SK-N-SH (cell line): ENCODE measurements at regions not wholly inside any gene's neighbourhood (a gene's known extent, or its start where the extent isn't known, plus 50 kb on each side); places are given as distances from the start of the nearest gene placed in this dataset.

Source experiments
- CTCF ChIA-PET: fragments of 300-600, 350-600 bp; formaldehyde crosslinking; extraction: SDS; loops from one replicate; lab custom pipeline; 2021; lab: Yijun Ruan, JAX
- POLR2A ChIA-PET: fragments of 350-600 bp; sonication (Branson Sonifier 250); formaldehyde crosslinking; extraction: SDS; loops from one replicate; lab custom pipeline; 2020; ENCODE audit warnings: antibody characterized with exemption, inconsistent platforms; lab: Yijun Ruan, JAX
- DNase-seq: peaks from one replicate; pipeline ENCODE4 v3.0.0; 2012
- H2AFZ ChIP-seq: fragments of 200-600 bp; sonication (generic); 2 replicates; pipeline ENCODE4 v1.8.1; 2016; ENCODE audit warnings: antibody characterized with exemption, mild to moderate bottlenecking, low read depth
- H3F3A ChIP-seq: fragments of 200-600 bp; sonication (generic); replicated peaks from 2 replicates; pipeline ENCODE3; 2016; ENCODE audit warnings: antibody characterized with exemption, mild to moderate bottlenecking; ENCODE audit not compliant: insufficient read depth
- H3K27ac ChIP-seq, 2 experiments: fragments of 200-500 bp in 1 of 2; fragments of 200-600 bp in 1 of 2; sonication (Bioruptor generic) in 1 of 2; sonication (generic), shearing (Covaris generic) in 1 of 2; 2 replicates each; pipeline versions ENCODE4 v1.5.1 to v1.6.1; 2014 to 2016; ENCODE audit warnings: low read depth in 2 of 2, inconsistent platforms in 1 of 2, low read length in 1 of 2, mild to moderate bottlenecking in 1 of 2, mixed read lengths in 1 of 2
- H3K27me3 ChIP-seq: fragments of 200-600 bp; sonication (generic), shearing (Covaris generic); 2 replicates; pipeline ENCODE4 v1.6.1; 2016; ENCODE audit warnings: mixed run types; ENCODE audit not compliant: insufficient read depth
- H3K36me3 ChIP-seq, 2 experiments: fragments of 200-500 bp in 1 of 2; fragments of 200-600 bp in 1 of 2; sonication (Bioruptor generic) in 1 of 2; sonication (generic) in 1 of 2; replicated peaks in 1 of 2; 2 replicates each; pipeline versions ENCODE3 to v1.5.1; 2014 to 2016; ENCODE audit warnings: low read length in 1 of 2, mild to moderate bottlenecking in 1 of 2; ENCODE audit not compliant: insufficient read depth in 2 of 2, control insufficient read depth in 1 of 2
- H3K4me1 ChIP-seq, 2 experiments: fragments of 200-500 bp in 1 of 2; fragments of 200-600 bp in 1 of 2; sonication (Bioruptor generic) in 1 of 2; sonication (generic), shearing (Covaris generic) in 1 of 2; 2 replicates each; pipeline versions ENCODE4 v1.5.1 to v1.6.1; 2014 to 2016; ENCODE audit warnings: low read depth in 1 of 2, low read length in 1 of 2, mixed run types in 1 of 2; ENCODE audit not compliant: insufficient read depth in 2 of 2, control insufficient read depth in 1 of 2
- H3K4me2 ChIP-seq: fragments of 200-600 bp; sonication (generic), shearing (Covaris generic); 2 replicates; pipeline ENCODE4 v1.6.1; 2017; ENCODE audit warnings: mixed run types
- H3K4me3 ChIP-seq, 2 experiments: fragments of 200-500 bp in 1 of 2; fragments of 200-600 bp in 1 of 2; sonication (Bioruptor generic) in 1 of 2; sonication (generic), shearing (Covaris generic) in 1 of 2; 2 replicates each; pipeline versions ENCODE4 v1.5.1 to v1.8.1; 2014 to 2016; ENCODE audit warnings: low read depth in 2 of 2, inconsistent platforms in 1 of 2, low read length in 1 of 2, mild to moderate bottlenecking in 1 of 2, mixed read lengths in 1 of 2, moderate library complexity in 1 of 2
- H3K79me2 ChIP-seq: fragments of 200-600 bp; sonication (generic); 2 replicates; pipeline ENCODE4 v1.8.1; 2017; ENCODE audit warnings: mild to moderate bottlenecking; ENCODE audit not compliant: insufficient read depth
- H3K9ac ChIP-seq: fragments of 200-600 bp; sonication (generic); 2 replicates; pipeline ENCODE4 v1.6.1; 2017; ENCODE audit warnings: mixed run types
- H3K9me2 ChIP-seq: fragments of 200-600 bp; sonication (generic); 2 replicates; pipeline ENCODE4 v1.6.1; 2017; ENCODE audit warnings: mixed run types
- H3K9me3 ChIP-seq: fragments of 200-600 bp; sonication (generic); 2 replicates; pipeline ENCODE4 v1.6.1; 2017; ENCODE audit warnings: mixed run types, mild to moderate bottlenecking, moderate library complexity
- H4K20me1 ChIP-seq: fragments of 200-600 bp; sonication (generic); 2 replicates; pipeline ENCODE4 v1.6.1; 2017; ENCODE audit warnings: mild to moderate bottlenecking, mixed run types; ENCODE audit not compliant: insufficient read depth
- CHD2 ChIP-seq: fragments of 150-350 bp; IDR thresholded peaks from 2 replicates; pipeline ENCODE4 v1.6.1; 2018; ENCODE audit warnings: low read length; ENCODE audit not compliant: partially characterized antibody
- EP300 ChIP-seq, 2 experiments: IDR thresholded peaks; 2 replicates each; pipeline versions ENCODE4 v1.4.0 to v1.6.1; 2012; ENCODE audit warnings: borderline replicate concordance in 1 of 2, low read depth in 1 of 2, low read length in 1 of 2
- FOSL2 ChIP-seq: IDR thresholded peaks from 2 replicates; pipeline ENCODE4 v1.4.0; 2012; ENCODE audit warnings: low read depth, mild to moderate bottlenecking, moderate library complexity, borderline replicate concordance
- FOXJ3 ChIP-seq: sonication (generic); formaldehyde crosslinking; IDR thresholded peaks from 2 replicates; pipeline ENCODE4 v1.5.1; 2020; ENCODE audit warnings: mild to moderate bottlenecking, missing genetic modification reagents
- GABPA ChIP-seq: IDR thresholded peaks from 2 replicates; pipeline ENCODE4 v1.4.0; 2012; ENCODE audit warnings: low read depth, mild to moderate bottlenecking
- GATA2 ChIP-seq: sonication (generic); formaldehyde crosslinking; IDR thresholded peaks from 2 replicates; pipeline ENCODE4 v1.5.0; 2020; ENCODE audit warnings: mild to moderate bottlenecking, missing genetic modification reagents
- MEF2A ChIP-seq: IDR thresholded peaks from 2 replicates; pipeline ENCODE4 v1.4.0; 2012; ENCODE audit warnings: low read depth, borderline replicate concordance
- MXI1 ChIP-seq: IDR thresholded peaks from 2 replicates; pipeline ENCODE4 v1.6.1; 2012; ENCODE audit warnings: mild to moderate bottlenecking, low read depth, low read length, improper control_type of control experiment
- NFIC ChIP-seq: IDR thresholded peaks from 2 replicates; pipeline ENCODE4 v1.4.0; 2012; ENCODE audit warnings: borderline replicate concordance
- POLR2AphosphoS5 ChIP-seq: IDR thresholded peaks from 2 replicates; pipeline ENCODE4 v1.6.1; 2012; ENCODE audit warnings: low read depth, low read length
- RXRA ChIP-seq: IDR thresholded peaks from 2 replicates; pipeline ENCODE4 v1.4.0; 2012; ENCODE audit warnings: low read depth, mild to moderate bottlenecking, borderline replicate concordance
- TAF1 ChIP-seq: IDR thresholded peaks from 2 replicates; pipeline ENCODE4 v1.6.1; 2012; ENCODE audit warnings: low read depth, mild to moderate bottlenecking, low read length, moderate library complexity, borderline replicate concordance
- TCF12 ChIP-seq: IDR thresholded peaks from 2 replicates; pipeline ENCODE4 v1.4.0; 2012
- YY1 ChIP-seq: IDR thresholded peaks from 2 replicates; pipeline ENCODE4 v1.4.0; 2012; ENCODE audit warnings: low read depth, mild to moderate bottlenecking
- whole genome bisulfite sequencing: methylation state at CpG from one replicate; pipeline ENCODE4 v1.1.6; 2017; ENCODE audit warnings: low lambda C conversion rate; 5-methylcytosine and 5-hydroxymethylcytosine counted together
- TF ChIP-seq, protein P1 (sequence below): fragments of 150-350 bp; IDR thresholded peaks from 2 replicates; pipeline ENCODE4 v1.6.1; 2016; ENCODE audit warnings: mild to moderate bottlenecking, low read depth, low read length
- TF ChIP-seq, protein P2 (sequence below): fragments of 200-600 bp; sonication (generic); IDR thresholded peaks from 2 replicates; pipeline ENCODE4 v1.6.1; 2017; ENCODE audit warnings: antibody characterized with exemption, mild to moderate bottlenecking, moderate library complexity
- TF ChIP-seq, protein P3 (sequence below): IDR thresholded peaks from 2 replicates; pipeline ENCODE4 v1.4.0; 2012; ENCODE audit warnings: low read depth, borderline replicate concordance
- TF ChIP-seq, protein P4 (sequence below): IDR thresholded peaks from 2 replicates; pipeline ENCODE4 v1.4.0; 2012; ENCODE audit warnings: low read depth, borderline replicate concordance
- TF ChIP-seq, protein P5 (sequence below): IDR thresholded peaks from 2 replicates; pipeline ENCODE4 v1.4.0; 2012; ENCODE audit warnings: low read depth
- TF ChIP-seq, protein P6 (sequence below): IDR thresholded peaks from 2 replicates; pipeline ENCODE4 v1.6.1; 2012; ENCODE audit warnings: mild to moderate bottlenecking, low read depth, low read length, moderate library complexity

DNA sequence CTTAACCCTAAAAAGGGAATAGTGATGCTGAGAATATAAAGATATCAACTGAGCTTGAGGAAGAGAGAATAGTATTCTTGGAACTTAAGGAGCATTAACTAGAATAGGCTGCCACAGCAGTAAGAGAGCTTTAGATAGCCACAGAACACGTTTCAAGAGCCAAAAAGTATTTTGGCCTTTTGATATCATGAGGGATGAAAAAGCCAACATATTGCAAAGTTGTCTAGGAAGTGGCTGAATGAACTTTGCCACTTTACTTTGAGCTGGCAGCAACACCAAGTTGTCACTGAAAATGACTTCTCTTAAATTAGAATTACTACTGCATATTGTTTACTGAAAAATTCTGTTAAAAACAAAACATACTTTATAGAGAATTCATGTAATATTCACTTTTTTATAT, 1476.2 kb downstream of the MRPL39 start:
- ChIA-PET CTCF (interaction anchor here (0.6 kb wide), 1 partner anchor 714 kb away, joined by 3 read pairs; no protein-coding TSS in a partner anchor), POLR2A (no interaction called here)
- Histone ChIP-seq H3K9me3 (no peaks in the 10 kb centered on the region), H3K4me2 (no peak overlapping the region), H3K27ac (no peak overlapping the region), H3K9me2 (no peaks in the 10 kb centered on the region), H3F3A (no peaks in the 10 kb centered on the region), H3K4me1 (peaks cover 0 to 4% of the 10 kb centered on the region in 2 experiments; a peak in 2 of 4 replicates), H3K79me2 (no peaks in the 10 kb centered on the region), H3K4me3 (no peak overlapping the region), H3K9ac (no peak overlapping the region), H3K27me3 (no peaks in the 10 kb centered on the region), H2AFZ (no peak overlapping the region), H4K20me1 (no peaks in the 10 kb centered on the region), H3K36me3 (no peaks in the 10 kb centered on the region)
- DNase-seq, result no peak
- WGBS, result 43% methylated on average over 1 of the region's 1 CpG
- TF ChIP-seq, protein P1, sequence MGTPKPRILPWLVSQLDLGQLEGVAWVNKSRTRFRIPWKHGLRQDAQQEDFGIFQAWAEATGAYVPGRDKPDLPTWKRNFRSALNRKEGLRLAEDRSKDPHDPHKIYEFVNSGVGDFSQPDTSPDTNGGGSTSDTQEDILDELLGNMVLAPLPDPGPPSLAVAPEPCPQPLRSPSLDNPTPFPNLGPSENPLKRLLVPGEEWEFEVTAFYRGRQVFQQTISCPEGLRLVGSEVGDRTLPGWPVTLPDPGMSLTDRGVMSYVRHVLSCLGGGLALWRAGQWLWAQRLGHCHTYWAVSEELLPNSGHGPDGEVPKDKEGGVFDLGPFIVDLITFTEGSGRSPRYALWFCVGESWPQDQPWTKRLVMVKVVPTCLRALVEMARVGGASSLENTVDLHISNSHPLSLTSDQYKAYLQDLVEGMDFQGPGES, result no peak
- TF ChIP-seq, protein P2, sequence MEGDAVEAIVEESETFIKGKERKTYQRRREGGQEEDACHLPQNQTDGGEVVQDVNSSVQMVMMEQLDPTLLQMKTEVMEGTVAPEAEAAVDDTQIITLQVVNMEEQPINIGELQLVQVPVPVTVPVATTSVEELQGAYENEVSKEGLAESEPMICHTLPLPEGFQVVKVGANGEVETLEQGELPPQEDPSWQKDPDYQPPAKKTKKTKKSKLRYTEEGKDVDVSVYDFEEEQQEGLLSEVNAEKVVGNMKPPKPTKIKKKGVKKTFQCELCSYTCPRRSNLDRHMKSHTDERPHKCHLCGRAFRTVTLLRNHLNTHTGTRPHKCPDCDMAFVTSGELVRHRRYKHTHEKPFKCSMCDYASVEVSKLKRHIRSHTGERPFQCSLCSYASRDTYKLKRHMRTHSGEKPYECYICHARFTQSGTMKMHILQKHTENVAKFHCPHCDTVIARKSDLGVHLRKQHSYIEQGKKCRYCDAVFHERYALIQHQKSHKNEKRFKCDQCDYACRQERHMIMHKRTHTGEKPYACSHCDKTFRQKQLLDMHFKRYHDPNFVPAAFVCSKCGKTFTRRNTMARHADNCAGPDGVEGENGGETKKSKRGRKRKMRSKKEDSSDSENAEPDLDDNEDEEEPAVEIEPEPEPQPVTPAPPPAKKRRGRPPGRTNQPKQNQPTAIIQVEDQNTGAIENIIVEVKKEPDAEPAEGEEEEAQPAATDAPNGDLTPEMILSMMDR, result no peak
- TF ChIP-seq TCF12 (no peak), RXRA (no peak), NFIC (no peak), EP300 (IDR thresholded peaks at IDR 0.05; ENCODE audit: borderline replicate concordance in 1 of 2, low read depth in 1 of 2, low read length in 1 of 2) (no peak), YY1 (no peak), CHD2 (no peak), TAF1 (no peak), MXI1 (no peak), POLR2AphosphoS5 (no peak), FOSL2 (no peak), MEF2A (no peak), GATA2 (CRISPR knock-in tag) (no peak), GABPA (no peak), FOXJ3 (CRISPR knock-in tag) (no peak)
- TF ChIP-seq, protein P3, sequence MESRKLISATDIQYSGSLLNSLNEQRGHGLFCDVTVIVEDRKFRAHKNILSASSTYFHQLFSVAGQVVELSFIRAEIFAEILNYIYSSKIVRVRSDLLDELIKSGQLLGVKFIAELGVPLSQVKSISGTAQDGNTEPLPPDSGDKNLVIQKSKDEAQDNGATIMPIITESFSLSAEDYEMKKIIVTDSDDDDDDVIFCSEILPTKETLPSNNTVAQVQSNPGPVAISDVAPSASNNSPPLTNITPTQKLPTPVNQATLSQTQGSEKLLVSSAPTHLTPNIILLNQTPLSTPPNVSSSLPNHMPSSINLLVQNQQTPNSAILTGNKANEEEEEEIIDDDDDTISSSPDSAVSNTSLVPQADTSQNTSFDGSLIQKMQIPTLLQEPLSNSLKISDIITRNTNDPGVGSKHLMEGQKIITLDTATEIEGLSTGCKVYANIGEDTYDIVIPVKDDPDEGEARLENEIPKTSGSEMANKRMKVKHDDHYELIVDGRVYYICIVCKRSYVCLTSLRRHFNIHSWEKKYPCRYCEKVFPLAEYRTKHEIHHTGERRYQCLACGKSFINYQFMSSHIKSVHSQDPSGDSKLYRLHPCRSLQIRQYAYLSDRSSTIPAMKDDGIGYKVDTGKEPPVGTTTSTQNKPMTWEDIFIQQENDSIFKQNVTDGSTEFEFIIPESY, result no peak
- TF ChIP-seq, protein P4, sequence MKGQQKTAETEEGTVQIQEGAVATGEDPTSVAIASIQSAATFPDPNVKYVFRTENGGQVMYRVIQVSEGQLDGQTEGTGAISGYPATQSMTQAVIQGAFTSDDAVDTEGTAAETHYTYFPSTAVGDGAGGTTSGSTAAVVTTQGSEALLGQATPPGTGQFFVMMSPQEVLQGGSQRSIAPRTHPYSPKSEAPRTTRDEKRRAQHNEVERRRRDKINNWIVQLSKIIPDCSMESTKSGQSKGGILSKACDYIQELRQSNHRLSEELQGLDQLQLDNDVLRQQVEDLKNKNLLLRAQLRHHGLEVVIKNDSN, result no peak
- TF ChIP-seq, protein P5, sequence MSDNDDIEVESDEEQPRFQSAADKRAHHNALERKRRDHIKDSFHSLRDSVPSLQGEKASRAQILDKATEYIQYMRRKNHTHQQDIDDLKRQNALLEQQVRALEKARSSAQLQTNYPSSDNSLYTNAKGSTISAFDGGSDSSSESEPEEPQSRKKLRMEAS, result no peak
- TF ChIP-seq, protein P6, sequence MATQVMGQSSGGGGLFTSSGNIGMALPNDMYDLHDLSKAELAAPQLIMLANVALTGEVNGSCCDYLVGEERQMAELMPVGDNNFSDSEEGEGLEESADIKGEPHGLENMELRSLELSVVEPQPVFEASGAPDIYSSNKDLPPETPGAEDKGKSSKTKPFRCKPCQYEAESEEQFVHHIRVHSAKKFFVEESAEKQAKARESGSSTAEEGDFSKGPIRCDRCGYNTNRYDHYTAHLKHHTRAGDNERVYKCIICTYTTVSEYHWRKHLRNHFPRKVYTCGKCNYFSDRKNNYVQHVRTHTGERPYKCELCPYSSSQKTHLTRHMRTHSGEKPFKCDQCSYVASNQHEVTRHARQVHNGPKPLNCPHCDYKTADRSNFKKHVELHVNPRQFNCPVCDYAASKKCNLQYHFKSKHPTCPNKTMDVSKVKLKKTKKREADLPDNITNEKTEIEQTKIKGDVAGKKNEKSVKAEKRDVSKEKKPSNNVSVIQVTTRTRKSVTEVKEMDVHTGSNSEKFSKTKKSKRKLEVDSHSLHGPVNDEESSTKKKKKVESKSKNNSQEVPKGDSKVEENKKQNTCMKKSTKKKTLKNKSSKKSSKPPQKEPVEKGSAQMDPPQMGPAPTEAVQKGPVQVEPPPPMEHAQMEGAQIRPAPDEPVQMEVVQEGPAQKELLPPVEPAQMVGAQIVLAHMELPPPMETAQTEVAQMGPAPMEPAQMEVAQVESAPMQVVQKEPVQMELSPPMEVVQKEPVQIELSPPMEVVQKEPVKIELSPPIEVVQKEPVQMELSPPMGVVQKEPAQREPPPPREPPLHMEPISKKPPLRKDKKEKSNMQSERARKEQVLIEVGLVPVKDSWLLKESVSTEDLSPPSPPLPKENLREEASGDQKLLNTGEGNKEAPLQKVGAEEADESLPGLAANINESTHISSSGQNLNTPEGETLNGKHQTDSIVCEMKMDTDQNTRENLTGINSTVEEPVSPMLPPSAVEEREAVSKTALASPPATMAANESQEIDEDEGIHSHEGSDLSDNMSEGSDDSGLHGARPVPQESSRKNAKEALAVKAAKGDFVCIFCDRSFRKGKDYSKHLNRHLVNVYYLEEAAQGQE, result no peak
